Right kidney (tissue), 1 donor: ENCODE measurements at regions not wholly inside any gene's neighbourhood (a gene's known extent, or its start where the extent isn't known, plus 50 kb on each side); places are given as distances from the start of the nearest gene placed in this dataset.

ENCODE experiments used
- DNase-seq: peaks from one replicate; pipeline ENCODE4 v3.0.0-alpha.2; 2016

DNA sequence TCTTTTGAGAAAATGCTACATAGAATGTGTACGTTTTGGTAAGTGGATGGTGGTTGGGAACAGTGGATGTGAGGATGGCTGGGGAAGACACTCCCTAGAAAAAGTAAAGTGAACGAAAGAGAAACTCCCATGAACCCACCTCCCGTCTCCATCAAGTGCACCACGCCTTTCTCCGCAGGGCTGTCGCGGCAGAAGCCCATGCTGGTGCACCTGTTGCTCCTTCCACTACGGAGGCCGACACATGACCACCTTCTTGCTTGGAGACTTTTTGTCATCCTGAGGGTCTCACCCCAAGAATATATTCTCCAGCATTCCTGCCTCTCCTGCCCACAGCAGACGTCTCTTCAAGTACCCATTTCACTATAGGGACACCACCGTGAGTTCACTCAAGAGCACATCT is 630.4 kb upstream of the PFKP start:
- no peak for DNase-seq

DNA sequence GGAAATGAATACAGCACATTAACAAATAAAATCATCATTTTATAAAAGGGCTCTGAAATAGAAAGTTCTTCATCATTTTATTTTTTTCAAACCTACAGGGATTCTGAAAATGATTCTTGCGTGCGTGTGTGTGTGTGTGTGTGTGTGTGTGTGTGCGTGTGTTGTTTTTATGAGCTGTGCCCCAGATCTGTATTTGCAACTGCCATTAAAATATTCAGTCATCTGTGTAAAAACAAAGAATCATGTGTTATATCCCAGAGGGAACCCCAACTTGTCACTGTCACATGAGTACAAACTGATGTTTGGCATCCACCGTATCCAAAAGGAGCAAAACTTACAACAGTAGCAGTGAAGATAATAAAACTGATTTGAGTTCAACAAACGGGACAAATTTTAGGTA is 635.4 kb upstream of the PFKP start:
- DNase-seq: no peak

DNA sequence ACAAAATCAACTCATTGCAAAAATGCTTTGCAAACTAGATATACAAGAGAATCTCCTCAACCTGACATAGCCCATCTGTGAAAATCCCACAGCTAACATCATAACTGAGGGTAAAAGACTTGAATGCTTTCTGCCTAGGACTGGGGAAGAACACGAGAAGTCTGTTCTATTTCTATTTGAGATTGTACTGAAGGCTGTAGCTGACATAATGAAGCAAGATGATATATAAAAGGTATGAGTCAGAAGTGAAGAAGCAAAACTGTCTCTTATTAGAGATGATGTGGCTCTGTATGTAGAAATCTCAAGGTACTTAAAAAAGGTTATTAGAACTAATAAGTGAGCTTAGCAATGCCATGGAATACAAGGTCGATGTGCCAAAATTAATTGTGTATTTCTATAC is 639.9 kb upstream of the PFKP start:
- DNase-seq: no peak

DNA sequence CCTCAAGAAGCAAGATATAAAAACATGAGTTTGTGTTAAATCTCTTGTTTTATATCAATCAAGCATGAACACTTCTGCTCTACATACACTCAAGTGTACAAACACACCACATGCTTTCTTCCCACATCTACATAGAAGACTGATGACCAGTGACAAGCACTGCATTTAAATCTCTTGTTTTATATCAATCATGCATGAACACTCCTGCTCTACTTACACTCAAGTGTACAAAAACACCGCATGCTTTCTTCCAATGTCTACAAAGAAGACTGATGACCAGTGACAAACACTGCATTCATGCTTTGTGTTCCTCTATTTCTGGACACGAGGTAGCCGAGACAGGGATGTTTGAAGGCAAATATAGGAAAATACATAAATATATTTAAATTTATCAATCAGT is 642.0 kb upstream of the PFKP start:
- no peak for DNase-seq

DNA sequence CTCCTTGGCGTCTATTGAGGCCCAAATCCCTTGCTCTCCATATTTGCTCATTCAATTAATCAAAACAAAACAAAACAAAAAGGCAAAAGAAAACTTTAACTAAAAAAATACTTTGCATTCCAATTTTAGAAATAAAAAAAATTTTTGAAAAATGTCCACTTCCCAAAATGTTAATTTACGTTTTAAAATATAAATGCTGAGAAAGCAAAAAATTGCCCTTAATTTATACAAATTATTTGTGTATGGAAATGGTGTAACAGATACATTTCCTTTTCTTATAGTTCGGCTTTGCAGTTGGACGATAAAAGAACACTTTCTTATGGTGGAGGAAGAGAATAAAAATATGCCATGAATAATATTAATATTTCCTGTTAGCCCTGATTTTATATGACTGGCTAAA is 652.8 kb upstream of the PFKP start:
- no peak for DNase-seq

DNA sequence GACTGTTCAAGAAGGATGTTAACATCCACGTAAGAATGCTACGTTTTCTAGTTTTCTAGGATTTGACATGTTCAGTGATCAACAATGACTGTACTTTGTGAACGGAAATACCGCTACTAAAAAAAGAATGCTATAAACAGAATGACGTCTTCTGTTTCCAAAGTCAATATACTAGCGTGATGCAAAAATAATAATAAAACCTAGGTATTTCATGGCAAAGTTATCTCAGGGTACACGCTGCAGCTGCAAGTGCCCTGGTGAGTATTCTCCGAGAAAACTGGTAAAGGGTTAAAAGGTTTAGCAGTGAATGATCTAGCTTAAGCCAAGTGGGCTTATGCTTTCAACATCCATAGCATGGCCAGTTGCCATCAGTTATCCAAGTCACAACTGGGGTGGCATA is 653.3 kb upstream of the PFKP start:
- DNase-seq: no peak

DNA sequence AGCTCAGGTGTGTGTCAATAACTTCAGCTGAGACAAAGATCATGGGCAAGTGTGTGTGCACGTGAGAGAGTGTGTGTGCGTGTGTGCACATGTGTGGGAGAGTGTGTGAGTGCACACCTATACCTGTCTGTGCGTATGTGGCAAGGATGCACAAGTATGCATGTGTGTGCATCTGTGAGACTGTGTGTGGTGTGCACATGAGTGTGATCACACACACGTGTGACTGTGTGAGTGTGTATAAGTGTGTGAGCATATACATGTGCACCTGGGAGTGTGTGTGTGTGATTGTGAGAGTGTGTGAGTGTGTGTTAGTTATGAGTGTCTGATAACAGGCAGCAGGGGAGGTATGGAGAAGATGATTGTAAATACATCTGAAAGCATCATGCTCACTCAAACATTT is 657.3 kb upstream of the PFKP start:
- no peak for DNase-seq

DNA sequence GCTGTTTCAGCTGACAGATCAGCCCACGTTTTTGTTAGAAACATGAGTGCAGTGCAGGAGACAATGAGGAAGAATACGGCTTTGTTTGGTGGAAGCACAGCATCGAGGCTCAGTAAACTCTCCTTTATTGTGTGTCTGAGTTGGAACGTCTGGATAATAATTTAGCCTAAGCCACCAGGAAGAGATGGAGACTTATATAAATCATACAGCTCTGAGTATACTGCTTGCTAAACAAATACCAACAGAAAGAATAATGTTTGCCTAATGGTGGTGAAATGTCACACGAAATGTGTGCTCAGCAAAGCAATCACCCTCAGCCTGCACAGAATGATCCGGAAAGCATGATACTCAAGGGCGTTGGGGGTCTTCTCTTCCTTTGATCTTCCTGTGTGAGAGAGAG is 664.1 kb upstream of the ADARB2 start:
- DNase-seq: no peak

DNA sequence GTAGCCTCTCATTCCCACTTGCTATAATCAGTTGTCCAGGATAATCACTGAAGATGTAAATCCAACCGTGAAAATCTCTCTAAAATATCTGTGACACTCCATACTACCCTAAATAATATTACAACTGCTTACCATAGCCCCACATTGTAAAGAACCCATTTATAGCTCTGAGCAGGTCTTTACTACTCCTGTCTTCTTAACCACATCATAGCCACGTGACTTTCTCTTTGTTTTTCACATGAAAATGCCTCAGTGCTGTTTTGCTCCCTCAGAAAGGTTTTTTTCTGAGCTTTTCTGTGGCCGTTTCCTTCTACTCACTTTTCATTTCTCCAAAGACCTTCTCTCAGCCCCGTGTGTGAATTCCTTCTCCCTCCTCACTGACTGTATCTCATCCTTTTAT is 662.2 kb upstream of the ADARB2 start:
- DNase-seq: no peak

DNA sequence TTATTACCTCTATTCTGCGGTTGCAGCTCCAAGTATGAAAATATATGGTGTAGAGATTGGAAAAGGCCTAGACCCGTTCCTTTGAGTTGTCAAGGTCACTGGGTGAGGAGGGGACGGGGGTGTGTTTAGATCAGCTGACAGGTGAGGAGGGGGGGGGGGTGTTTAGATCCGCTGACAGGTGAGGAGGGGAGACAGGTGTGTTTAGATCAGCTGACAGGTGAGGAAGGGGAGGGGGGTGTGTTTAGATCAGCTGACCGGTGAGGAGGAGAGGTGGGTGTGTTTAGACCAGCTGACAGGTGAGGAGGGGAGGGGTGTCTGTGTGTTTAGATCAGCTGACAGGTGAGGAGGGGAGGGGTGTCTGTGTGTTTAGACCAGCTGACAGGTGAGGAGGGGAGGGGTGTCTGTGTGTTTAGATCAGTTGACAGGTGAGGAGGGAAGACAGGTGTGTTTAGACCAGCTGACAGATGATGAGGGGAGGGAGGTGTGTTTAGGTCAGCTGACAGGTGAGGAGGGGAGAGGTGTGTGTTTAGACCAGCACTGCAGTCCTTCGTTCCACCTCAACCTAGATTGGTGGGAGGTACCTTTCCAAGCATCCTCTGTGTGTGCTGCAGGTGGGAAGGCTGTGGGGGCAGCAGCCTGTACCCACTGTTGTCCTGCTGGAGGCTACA is 655.0 kb upstream of the ADARB2 start:
- no peak for DNase-seq

DNA sequence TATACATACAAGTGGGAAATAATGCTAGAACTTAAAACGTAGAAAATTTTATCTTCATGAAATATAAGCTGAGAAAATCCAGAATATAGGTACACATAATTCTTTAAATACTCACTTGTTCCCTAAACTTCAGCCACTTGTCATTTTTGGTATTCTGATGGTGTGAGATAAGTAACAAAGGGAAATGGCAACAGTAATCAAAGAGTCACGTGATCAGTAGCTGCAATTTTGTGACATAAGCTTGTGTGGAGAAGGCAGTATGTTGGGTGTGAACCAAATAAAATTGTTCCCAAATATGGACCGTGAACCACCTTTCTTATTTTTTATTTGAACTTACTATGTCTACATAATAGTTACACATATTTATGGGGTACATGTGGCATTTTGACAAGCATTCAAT is 650.3 kb upstream of the ADARB2 start:
- no peak for DNase-seq

DNA sequence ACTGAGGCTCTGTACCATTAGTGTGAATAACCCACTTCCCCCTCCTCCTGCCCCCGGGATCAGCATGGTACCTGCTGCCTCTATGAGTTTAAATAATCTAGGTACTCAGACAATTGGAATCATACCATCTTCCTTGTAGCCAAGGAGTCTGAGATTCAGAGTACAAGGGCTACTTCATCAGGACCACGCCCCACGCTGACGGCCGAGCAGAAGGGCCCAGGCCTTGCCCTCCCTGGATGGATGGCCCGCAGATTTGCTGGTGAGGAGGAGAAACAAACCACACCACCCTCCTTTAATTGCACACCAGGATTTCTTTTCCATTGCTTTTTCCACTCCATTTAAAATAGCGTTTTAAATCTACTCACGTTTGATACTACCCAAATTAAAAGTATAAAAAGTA is 649.9 kb upstream of the ADARB2 start:
- DNase-seq: no peak

DNA sequence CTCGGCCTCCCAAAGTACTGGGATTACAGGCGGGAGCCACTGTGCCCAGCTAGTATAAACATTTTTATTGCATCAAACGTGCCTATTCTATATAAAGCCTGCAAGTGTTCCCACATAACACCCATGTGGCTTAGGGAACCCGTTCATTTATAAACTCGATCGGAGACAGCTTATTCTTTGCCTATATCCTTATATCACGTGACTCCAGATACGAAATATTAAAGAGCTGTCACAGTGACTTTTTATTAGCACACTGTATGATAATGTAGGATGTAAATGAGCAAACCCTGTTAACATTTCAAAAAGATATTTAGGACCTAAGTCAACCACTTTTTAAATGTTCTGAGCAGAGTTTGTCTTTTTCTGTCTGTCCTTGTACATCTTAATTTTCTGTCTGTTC is 642.9 kb upstream of the ADARB2 start:
- no peak for DNase-seq

DNA sequence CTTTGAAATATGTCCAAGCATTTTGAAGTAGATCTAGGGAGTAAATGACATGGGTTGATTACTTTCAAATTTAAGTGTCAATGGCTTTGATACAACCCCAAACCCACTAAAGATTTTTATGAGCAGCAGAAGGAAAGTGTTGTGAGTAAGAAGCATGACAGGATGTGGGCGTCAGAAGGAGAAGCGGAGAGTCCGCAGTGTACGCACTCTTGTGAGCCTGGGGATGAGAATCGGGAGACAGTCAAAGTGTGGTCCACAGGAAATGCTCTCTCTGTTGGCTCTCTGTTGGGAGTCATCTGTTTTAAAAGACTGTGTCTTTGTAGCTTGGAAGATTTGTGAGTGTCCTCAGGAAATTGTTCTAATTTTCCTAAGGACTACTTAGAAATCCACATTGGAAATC is 629.8 kb upstream of the ADARB2 start:
- DNase-seq: no peak

DNA sequence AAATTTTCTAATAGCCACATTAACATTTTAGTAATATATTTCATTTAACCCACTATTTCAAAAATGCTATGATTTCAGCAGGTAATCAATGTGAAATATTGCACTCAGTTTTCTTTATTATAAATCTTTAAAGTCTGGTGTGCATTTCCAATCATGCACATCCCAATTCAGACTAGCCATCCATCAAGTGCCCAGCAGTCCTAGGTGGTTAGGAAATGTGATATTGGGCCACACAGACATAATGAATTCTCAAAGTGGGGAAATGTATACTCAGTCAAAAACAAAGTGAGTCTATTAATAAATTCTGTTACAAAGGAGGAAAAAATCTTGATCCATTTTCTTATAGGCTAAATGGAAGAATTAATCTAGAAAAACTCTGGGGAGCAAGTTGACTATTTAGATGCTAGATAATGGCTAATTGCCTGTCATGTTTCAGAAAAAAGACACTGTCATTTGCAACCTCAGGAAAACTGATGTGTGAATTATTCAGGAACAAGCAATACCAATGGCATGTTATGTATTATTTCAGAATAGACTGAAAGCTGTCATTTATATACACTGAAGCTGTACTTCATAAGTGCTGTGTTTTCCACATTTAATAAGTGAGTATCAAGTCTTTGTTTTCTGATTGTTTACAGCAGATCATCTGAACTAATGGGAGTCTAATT is 629.1 kb upstream of the ADARB2 start:
- DNase-seq: no peak

DNA sequence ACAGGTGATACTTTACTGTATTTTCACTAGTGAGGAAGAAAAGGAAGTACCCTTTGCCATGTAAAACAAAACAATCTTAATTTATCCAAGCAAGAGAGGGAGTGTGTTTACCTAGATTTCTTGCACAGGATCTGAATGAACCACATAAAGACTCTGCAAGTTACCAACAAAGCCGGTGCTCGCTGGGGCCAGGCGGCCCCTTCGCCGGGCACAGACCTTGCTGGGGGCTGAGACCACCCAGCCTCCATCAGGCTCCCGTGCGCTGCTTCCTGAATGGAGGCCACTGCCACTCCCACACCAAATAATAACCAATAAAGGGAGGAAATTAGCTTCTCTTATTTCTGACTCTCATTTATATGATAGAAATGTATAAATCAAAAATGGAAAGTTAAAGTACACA is 625.0 kb upstream of the ADARB2 start:
- no peak for DNase-seq

DNA sequence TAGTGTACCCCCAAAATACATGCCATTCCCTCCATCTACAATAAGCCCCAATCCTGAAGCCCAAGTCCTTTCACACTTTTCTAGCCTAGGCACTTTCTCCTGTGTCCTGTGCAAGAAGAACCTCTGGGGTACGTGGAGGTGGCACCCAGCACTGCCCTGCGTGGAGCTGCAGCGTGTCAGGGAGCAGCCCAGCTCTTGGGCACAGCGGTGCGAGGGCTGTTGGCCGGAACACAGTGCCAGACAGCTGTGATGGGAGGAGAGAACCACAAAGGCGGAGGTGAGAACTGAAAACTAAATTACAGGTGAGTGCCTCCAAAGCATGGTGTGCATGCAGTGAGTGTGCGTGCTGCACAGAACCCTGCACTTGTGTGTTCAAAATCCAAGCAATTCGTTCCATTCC is 621.3 kb upstream of the ADARB2 start:
- no peak for DNase-seq

DNA sequence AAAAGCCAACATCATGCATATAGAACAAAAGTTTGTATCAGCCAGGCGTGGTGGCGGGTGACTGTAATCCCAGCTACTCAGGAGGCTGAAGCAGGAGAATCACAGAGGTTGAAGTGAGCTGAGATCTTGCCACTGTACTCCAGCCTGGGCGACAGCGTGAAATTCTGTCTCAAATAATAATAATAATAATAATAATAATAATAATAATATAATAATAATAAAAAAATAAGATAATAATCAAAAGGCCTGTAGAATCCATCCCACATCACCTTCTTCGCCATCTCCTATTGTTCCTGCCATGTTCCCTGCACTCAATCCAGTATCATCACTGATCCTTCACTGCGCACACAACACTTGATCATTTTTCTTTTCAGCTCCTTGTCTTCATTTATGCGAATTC is 619.3 kb upstream of the ADARB2 start:
- no peak for DNase-seq

DNA sequence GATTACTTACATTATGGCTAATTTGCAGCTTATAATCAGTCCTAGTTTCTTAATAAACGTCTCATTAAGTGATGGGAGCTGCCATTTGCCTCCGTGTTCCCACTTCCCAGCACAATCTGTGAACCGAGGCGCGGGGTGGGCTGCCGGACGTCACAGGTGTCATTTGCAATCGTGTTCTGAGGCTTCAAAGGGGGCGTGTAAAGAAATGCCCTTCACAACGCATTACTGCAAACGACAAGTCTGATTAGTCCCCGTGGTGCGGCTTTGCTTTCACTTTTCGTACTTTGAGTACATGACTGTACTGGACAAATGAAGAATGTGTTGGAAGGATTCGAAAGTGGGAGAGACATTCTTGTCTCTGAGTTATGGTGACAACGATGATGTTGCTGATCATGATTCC is 614.2 kb upstream of the ADARB2 start:
- no peak for DNase-seq

DNA sequence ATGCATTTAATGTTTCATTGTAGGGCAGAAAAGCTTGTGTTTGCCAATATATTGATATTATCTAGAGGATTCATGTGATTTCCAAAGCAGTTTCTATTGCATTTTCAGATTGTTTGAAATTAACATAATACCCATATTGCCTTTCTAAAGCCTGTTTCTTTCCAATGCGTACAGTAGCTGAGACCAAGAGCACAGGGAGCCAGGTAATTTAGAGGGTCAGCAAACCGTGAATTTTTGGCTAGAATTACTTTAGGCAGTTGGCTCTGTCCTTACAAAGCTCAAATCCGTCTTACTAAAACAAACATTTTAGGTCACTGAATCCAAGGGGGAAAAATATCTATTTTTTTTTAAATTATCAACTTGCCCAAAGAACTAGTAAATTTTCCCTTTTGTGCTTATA is 604.9 kb upstream of the ADARB2 start:
- no peak for DNase-seq

DNA sequence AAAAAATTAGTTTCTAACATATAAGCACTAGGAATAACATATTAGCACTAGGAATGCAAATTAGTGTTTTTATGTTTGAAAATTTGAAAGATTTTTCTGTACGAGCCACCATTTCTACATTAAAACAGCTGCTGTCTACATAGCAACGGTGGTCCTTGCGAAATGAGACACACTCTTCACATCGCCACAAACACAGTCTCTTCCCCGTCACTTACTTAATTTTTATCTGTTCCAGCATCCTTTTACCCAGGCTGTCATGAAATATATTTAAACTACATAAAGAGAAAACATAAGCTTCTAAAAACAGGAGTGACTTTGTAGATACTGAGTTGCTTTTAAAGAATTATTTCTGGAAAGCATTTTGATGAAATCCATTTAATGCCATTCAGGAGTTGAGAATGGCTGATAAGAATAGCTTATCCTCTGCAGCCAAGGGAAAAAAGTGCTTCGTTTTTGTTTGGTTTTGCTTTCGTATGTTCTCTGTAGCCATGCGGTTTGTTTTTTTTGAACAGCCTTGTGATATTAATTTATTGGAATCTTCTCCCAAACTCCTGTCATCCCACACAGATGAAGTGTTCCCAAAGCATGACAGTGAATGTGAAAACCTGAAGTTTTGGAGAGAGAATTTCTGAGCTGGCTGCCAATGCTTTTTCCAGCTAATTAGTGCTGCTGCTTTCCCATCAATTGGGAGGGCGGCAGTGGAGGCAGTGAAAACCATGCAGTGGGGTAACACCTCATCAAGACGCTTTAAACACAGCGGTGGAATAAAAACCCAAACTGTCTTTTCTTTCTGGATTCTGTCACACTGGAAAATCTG is 603.7 kb upstream of the ADARB2 start:
- DNase-seq: no peak

DNA sequence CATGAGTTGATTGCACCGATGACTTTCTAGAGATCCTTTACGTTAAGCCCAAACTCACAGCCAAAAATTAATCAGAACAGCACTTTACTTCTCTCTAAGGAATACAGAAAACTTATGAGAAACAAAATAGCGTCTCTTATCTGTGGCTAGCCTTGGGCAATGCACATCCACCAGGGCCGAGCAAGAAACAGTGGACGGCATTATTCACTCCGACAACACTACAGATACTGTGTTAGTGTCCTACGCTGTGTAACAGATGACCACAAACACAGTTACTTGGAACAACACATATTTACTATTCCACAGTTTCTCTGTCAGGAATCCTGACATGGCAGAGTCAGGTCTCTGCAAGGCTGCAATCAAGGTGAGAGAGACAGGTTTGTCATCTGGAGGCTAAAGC is 598.3 kb upstream of the ADARB2 start:
- no peak for DNase-seq

DNA sequence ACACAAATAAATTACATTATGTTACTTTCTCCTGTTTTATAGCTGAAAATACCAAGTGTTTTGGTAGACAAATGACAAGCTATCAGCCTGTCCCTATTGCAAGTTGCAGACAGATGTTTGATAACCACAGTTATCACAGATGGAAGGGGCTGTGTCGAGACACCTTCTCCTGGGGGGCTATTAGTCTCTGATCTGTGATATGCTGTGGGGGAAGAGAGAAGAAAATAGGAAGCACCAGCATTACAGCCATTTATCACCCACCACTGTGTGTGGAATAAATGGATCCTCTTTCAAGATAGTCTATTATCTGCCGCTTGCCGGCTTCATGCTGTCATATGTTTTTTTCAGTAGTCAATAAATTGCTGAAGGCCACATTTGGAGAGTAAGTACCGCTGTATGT is 597.2 kb upstream of the ADARB2 start:
- DNase-seq: no peak

DNA sequence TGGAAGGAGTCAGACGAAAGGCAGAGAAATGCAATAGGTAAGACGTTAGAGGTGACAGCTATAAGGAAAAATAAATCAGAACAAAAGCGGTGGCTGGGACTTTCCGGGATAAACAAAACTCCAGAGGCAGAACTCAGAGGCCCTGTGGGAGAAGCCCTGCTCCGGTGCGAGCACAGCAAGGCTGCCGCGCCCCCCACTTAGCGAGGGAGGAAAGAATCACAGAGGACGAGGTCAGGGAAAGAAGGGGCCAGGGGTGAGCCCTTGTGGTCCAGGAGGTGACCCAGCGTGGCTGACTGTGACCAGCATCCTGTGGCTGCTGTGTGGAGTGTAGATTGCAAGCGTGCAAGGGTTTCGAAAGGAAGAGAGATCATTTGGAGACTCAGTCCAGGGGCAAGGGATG is 591.8 kb upstream of the ADARB2 start:
- no peak for DNase-seq
